IgD-negative memory B cell (primary cell): ENCODE measurements at regions not wholly inside any gene's neighbourhood (a gene's known extent, or its start where the extent isn't known, plus 50 kb on each side); places are given as distances from the start of the nearest gene placed in this dataset.
"Not testable (repeated sequence)": the region's sequence is repeated elsewhere in the genome, so short reads cannot be mapped to it uniquely, and the experiment has no call there.

ENCODE experiments used
- H3K27ac Mint-ChIP-seq, 3 donors: one replicate each; pipeline ENCODE4 v1.8.0; 2020 to 2022; ENCODE audit warnings: mild to moderate bottlenecking in 3 of 3, mixed read lengths in 3 of 3, moderate library complexity in 1 of 3
- H3K27me3 Mint-ChIP-seq: one replicate; pipeline ENCODE4 v1.8.0; 2021; ENCODE audit warnings: mixed read lengths
- H3K36me3 Mint-ChIP-seq: one replicate; pipeline ENCODE4 v1.8.0; 2020; ENCODE audit warnings: mild to moderate bottlenecking, mixed read lengths
- H3K4me1 Mint-ChIP-seq, 3 donors: one replicate each; pipeline ENCODE4 v1.8.0; 2020 to 2022; ENCODE audit warnings: mixed read lengths in 3 of 3, mild to moderate bottlenecking in 1 of 3
- H3K4me3 Mint-ChIP-seq, 4 donors: one replicate each; pipeline ENCODE4 v1.8.0; 2020 to 2022; ENCODE audit warnings: mild to moderate bottlenecking in 4 of 4, mixed read lengths in 4 of 4, moderate library complexity in 3 of 4
- H3K9me3 Mint-ChIP-seq, 3 donors: one replicate each; pipeline ENCODE4 v1.8.0; 2020 to 2021; ENCODE audit warnings: mixed read lengths in 3 of 3, mild to moderate bottlenecking in 1 of 3

GRCh38 chr2:198622986-198623730, 818.8 kb downstream of the PLCL1 start:
- Mint-ChIP-seq H3K9me3 (peaks cover 0 to 5% (median 0%) of the 10 kb centered on the region in 3 donors), H3K4me3 (no peak overlapping the region), H3K27ac (no peak overlapping the region), H3K36me3 (no peaks in the 10 kb centered on the region), H3K27me3 (no peaks in the 10 kb centered on the region), H3K4me1 (no peaks in the 10 kb centered on the region)

- Mint-ChIP-seq H3K36me3 (no peaks in the 10 kb centered on the region), H3K4me3 (no peak overlapping the region), H3K27me3 (peaks cover 1% of the 10 kb centered on the region), H3K9me3 (peaks cover 0 to 3% (median 0%) of the 10 kb centered on the region in 3 donors), H3K27ac (no peak overlapping the region), H3K4me1 (no peaks in the 10 kb centered on the region)
These were observed 811.6 kb downstream of the PLCL1 start for GRCh38 chr2:198615972-198616371.

GRCh38 chr2:198611201-198611600, 806.8 kb downstream of the PLCL1 start:
- H3K4me1 Mint-ChIP-seq = no peaks in the 10 kb centered on the region
- peaks cover 1% of the 10 kb centered on the region for H3K27me3 Mint-ChIP-seq
- H3K9me3 Mint-ChIP-seq = peaks cover 0 to 6% (median 0%) of the 10 kb centered on the region in 3 donors
- no peaks in the 10 kb centered on the region for H3K36me3 Mint-ChIP-seq
- no peak overlapping the region for H3K27ac Mint-ChIP-seq
- no peak overlapping the region for H3K4me3 Mint-ChIP-seq

- no peaks in the 10 kb centered on the region for H3K4me1 Mint-ChIP-seq
- peaks cover 0 to 1% (median 1%) of the 10 kb centered on the region in 3 donors for H3K9me3 Mint-ChIP-seq
- no peaks in the 10 kb centered on the region for H3K27me3 Mint-ChIP-seq
- no peak overlapping the region for H3K27ac Mint-ChIP-seq
- no peaks in the 10 kb centered on the region for H3K36me3 Mint-ChIP-seq
- H3K4me3 Mint-ChIP-seq = no peak overlapping the region
These were observed 800.2 kb downstream of the PLCL1 start for GRCh38 chr2:198604599-198604998.

GRCh38 chr2:198602986-198603385, 798.6 kb downstream of the PLCL1 start:
- not testable (repeated sequence) for H3K36me3 Mint-ChIP-seq, H3K4me1 Mint-ChIP-seq, H3K27ac Mint-ChIP-seq, H3K4me3 Mint-ChIP-seq, H3K27me3 Mint-ChIP-seq, H3K9me3 Mint-ChIP-seq

- H3K27me3 Mint-ChIP-seq = no peaks in the 10 kb centered on the region
- no peaks in the 10 kb centered on the region for H3K36me3 Mint-ChIP-seq
- H3K27ac Mint-ChIP-seq = no peak overlapping the region
- H3K4me1 Mint-ChIP-seq = no peaks in the 10 kb centered on the region
- H3K9me3 Mint-ChIP-seq = peaks cover 0 to 4% (median 1%) of the 10 kb centered on the region in 3 donors
- no peak overlapping the region for H3K4me3 Mint-ChIP-seq
These were observed 793.3 kb downstream of the PLCL1 start for GRCh38 chr2:198597648-198598047.

GRCh38 chr2:198596985-198597384, 792.6 kb downstream of the PLCL1 start:
- no peaks in the 10 kb centered on the region for H3K27me3 Mint-ChIP-seq
- no peaks in the 10 kb centered on the region for H3K36me3 Mint-ChIP-seq
- peaks cover 0 to 4% (median 1%) of the 10 kb centered on the region in 3 donors for H3K9me3 Mint-ChIP-seq
- H3K4me3 Mint-ChIP-seq = no peak overlapping the region
- H3K27ac Mint-ChIP-seq = no peak overlapping the region
- no peaks in the 10 kb centered on the region for H3K4me1 Mint-ChIP-seq

- no peaks in the 10 kb centered on the region for H3K4me1 Mint-ChIP-seq
- no peak overlapping the region for H3K27ac Mint-ChIP-seq
- peaks cover 0 to 4% (median 1%) of the 10 kb centered on the region in 3 donors for H3K9me3 Mint-ChIP-seq
- no peaks in the 10 kb centered on the region for H3K27me3 Mint-ChIP-seq
- H3K4me3 Mint-ChIP-seq = no peak overlapping the region
- H3K36me3 Mint-ChIP-seq = no peaks in the 10 kb centered on the region
These were observed 791.3 kb downstream of the PLCL1 start for GRCh38 chr2:198595721-198596120.

GRCh38 chr2:198591586-198591985, 787.2 kb downstream of the PLCL1 start:
- H3K4me1 Mint-ChIP-seq = no peaks in the 10 kb centered on the region
- H3K27ac Mint-ChIP-seq = no peak overlapping the region
- H3K27me3 Mint-ChIP-seq = no peaks in the 10 kb centered on the region
- H3K36me3 Mint-ChIP-seq = no peaks in the 10 kb centered on the region
- peaks cover 0 to 2% (median 0%) of the 10 kb centered on the region in 3 donors for H3K9me3 Mint-ChIP-seq
- H3K4me3 Mint-ChIP-seq = no peak overlapping the region

- Mint-ChIP-seq H3K9me3 (peaks cover 0 to 2% (median 0%) of the 10 kb centered on the region in 3 donors), H3K36me3 (no peaks in the 10 kb centered on the region), H3K4me3 (no peak overlapping the region), H3K4me1 (no peaks in the 10 kb centered on the region), H3K27ac (no peak overlapping the region), H3K27me3 (no peaks in the 10 kb centered on the region)
These were observed 783.3 kb downstream of the PLCL1 start for GRCh38 chr2:198587741-198588140.

- Mint-ChIP-seq H3K27ac (no peak overlapping the region), H3K27me3 (no peaks in the 10 kb centered on the region), H3K4me3 (no peak overlapping the region), H3K36me3 (no peaks in the 10 kb centered on the region), H3K9me3 (peaks cover 0 to 2% (median 0%) of the 10 kb centered on the region in 3 donors), H3K4me1 (no peaks in the 10 kb centered on the region)
These were observed 782.8 kb downstream of the PLCL1 start for GRCh38 chr2:198587240-198587639.

- H3K4me3 Mint-ChIP-seq = no peak overlapping the region
- no peaks in the 10 kb centered on the region for H3K27me3 Mint-ChIP-seq
- H3K36me3 Mint-ChIP-seq = no peaks in the 10 kb centered on the region
- H3K4me1 Mint-ChIP-seq = no peaks in the 10 kb centered on the region
- H3K9me3 Mint-ChIP-seq = no peaks in the 10 kb centered on the region
- no peak overlapping the region for H3K27ac Mint-ChIP-seq
These were observed 767.0 kb downstream of the PLCL1 start for GRCh38 chr2:198571393-198571792.

GRCh38 chr2:198558176-198558575, 753.8 kb downstream of the PLCL1 start:
- Mint-ChIP-seq H3K4me3 (no peak overlapping the region), H3K27ac (no peak overlapping the region)

GRCh38 chr2:198546122-198546521, 741.7 kb downstream of the PLCL1 start:
- Mint-ChIP-seq H3K4me1 (no peaks in the 10 kb centered on the region), H3K9me3 (peaks cover 0 to 1% (median 0%) of the 10 kb centered on the region in 3 donors), H3K4me3 (no peak overlapping the region), H3K27me3 (no peaks in the 10 kb centered on the region), H3K36me3 (no peaks in the 10 kb centered on the region), H3K27ac (no peak overlapping the region)

More at GRCh38 chr2:198558176-198558575, 753.8 kb downstream of the PLCL1 start:
- no peaks in the 10 kb centered on the region for H3K36me3 Mint-ChIP-seq
- H3K27me3 Mint-ChIP-seq = no peaks in the 10 kb centered on the region
- H3K4me1 Mint-ChIP-seq = no peaks in the 10 kb centered on the region
- H3K9me3 Mint-ChIP-seq = peaks cover 2 to 15% (median 7%) of the 10 kb centered on the region in 3 donors

GRCh38 chr2:198545411-198545810, 741.0 kb downstream of the PLCL1 start:
- Mint-ChIP-seq H3K27me3 (no peaks in the 10 kb centered on the region), H3K27ac (no peak overlapping the region), H3K36me3 (no peaks in the 10 kb centered on the region), H3K4me3 (no peak overlapping the region), H3K9me3 (peaks cover 0 to 3% (median 1%) of the 10 kb centered on the region in 3 donors), H3K4me1 (no peaks in the 10 kb centered on the region)

GRCh38 chr2:198544461-198544860, 740.1 kb downstream of the PLCL1 start:
- Mint-ChIP-seq H3K36me3 (no peaks in the 10 kb centered on the region), H3K27ac (no peak overlapping the region), H3K27me3 (no peaks in the 10 kb centered on the region), H3K9me3 (peaks cover 0 to 4% (median 1%) of the 10 kb centered on the region in 3 donors), H3K4me1 (no peaks in the 10 kb centered on the region), H3K4me3 (no peak overlapping the region)
